ENCODE measurements at regions not wholly inside any gene's neighbourhood (a gene's known extent, or its start where the extent isn't known, plus 50 kb on each side); places are given as distances from the start of the nearest gene placed in this dataset.
A peak's percentile ranks its signal among the peaks of the same experiment; 100 is the strongest.

DNA sequence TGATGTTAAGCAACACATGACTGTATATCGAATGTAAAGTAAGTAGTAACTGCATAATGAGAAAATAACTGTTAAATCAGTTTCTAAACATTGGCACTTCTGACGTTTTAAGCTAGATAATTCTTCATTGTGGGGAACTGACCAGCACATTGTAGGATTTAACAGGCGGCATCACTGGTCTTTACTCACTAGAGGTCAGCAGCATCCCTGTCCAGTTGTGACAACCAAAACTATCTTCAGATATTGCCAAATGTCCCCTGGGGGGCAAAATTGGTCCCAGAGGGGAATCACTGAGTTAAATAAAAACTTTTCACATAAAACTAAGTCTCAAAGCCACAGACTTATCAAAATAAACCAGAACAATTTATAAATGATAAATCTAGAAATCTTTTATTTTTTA is 65.3 kb downstream of the BLTP3B start:
- no peak for TF ChIP-seq POLR2AphosphoS5 (IDR thresholded peaks at IDR 0.05; ENCODE audit: low read depth, low read length)
- TF ChIP-seq, protein P1, sequence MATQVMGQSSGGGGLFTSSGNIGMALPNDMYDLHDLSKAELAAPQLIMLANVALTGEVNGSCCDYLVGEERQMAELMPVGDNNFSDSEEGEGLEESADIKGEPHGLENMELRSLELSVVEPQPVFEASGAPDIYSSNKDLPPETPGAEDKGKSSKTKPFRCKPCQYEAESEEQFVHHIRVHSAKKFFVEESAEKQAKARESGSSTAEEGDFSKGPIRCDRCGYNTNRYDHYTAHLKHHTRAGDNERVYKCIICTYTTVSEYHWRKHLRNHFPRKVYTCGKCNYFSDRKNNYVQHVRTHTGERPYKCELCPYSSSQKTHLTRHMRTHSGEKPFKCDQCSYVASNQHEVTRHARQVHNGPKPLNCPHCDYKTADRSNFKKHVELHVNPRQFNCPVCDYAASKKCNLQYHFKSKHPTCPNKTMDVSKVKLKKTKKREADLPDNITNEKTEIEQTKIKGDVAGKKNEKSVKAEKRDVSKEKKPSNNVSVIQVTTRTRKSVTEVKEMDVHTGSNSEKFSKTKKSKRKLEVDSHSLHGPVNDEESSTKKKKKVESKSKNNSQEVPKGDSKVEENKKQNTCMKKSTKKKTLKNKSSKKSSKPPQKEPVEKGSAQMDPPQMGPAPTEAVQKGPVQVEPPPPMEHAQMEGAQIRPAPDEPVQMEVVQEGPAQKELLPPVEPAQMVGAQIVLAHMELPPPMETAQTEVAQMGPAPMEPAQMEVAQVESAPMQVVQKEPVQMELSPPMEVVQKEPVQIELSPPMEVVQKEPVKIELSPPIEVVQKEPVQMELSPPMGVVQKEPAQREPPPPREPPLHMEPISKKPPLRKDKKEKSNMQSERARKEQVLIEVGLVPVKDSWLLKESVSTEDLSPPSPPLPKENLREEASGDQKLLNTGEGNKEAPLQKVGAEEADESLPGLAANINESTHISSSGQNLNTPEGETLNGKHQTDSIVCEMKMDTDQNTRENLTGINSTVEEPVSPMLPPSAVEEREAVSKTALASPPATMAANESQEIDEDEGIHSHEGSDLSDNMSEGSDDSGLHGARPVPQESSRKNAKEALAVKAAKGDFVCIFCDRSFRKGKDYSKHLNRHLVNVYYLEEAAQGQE (IDR thresholded peaks at IDR 0.05; ENCODE audit: insufficient read depth in 1 of 2, low read depth in 2 of 2, low read length in 2 of 2), result peak in 1 of 2 experiments; percentile 59; a peak in 1 of 4 replicates
